ENCODE measurements at regions not wholly inside any gene's neighbourhood (a gene's known extent, or its start where the extent isn't known, plus 50 kb on each side); places are given as distances from the start of the nearest gene placed in this dataset.

DNA sequence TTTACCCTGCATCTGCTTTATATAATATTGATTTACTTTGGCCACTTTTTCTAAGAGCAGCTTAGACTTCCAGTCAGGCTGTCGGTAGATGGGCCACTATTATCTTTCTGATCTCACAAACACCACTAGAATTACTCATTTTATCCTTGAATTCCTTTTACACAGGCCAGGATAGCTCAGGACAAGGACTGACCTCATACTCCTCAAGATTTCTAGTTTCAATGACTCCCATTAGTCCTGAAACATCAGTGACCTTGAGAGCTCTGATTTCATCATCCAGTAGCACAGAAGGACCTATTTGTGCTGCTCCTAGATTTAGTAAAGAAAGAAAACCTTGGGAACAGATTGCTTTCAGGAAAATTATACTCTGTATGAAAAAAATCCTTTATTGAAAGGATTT is 727.9 kb upstream of the PTPRD start:
- no peak for TF ChIP-seq GATA2 (IDR thresholded peaks at IDR 0.05; ENCODE audit: low read depth, low read length)
- no peak for TF ChIP-seq GATA3 (IDR thresholded peaks at IDR 0.05; ENCODE audit: low read depth, low read length)
